GM12875 (cell line): ENCODE measurements at regions not wholly inside any gene's neighbourhood (a gene's known extent, or its start where the extent isn't known, plus 50 kb on each side); places are given as distances from the start of the nearest gene placed in this dataset.

Experiments used
- H3K4me3 ChIP-seq: one replicate; pipeline ENCODE4 v1.5.1; 2011; ENCODE audit warnings: low read depth, low read length, control low read depth
- CTCF ChIP-seq: IDR thresholded peaks from 2 replicates; pipeline ENCODE4 v1.5.1; 2011; ENCODE audit warnings: low read depth, mild to moderate bottlenecking, control low read depth, inconsistent platforms, low read length, moderate library complexity, borderline replicate concordance; ENCODE audit not compliant: insufficient read depth

- no peak for TF ChIP-seq CTCF
- no peak overlapping the region for H3K4me3 ChIP-seq
Observed at GRCh38 chr18:45374236-45374635, 241.0 kb upstream of the SLC14A2 start.

- no peak overlapping the region for H3K4me3 ChIP-seq
- TF ChIP-seq CTCF: no peak
Observed at GRCh38 chr18:45374878-45375630, 240.2 kb upstream of the SLC14A2 start.

GRCh38 chr18:45376193-45376592 lies 239.1 kb upstream of the SLC14A2 start:
- no peak for TF ChIP-seq CTCF

GRCh38 chr18:45378308-45378707 lies 237.0 kb upstream of the SLC14A2 start:
- no peak overlapping the region for H3K4me3 ChIP-seq
- no peak for TF ChIP-seq CTCF

More at GRCh38 chr18:45376193-45376592, 239.1 kb upstream of the SLC14A2 start:
- H3K4me3 ChIP-seq: no peak overlapping the region

GRCh38 chr18:45378933-45379332 lies 236.3 kb upstream of the SLC14A2 start:
- no peak overlapping the region for H3K4me3 ChIP-seq
- TF ChIP-seq CTCF: no peak

- TF ChIP-seq CTCF: no peak
- H3K4me3 ChIP-seq: no peak overlapping the region
Observed at GRCh38 chr18:45379903-45380302, 235.4 kb upstream of the SLC14A2 start.

- no peak overlapping the region for H3K4me3 ChIP-seq
- TF ChIP-seq CTCF: no peak
Observed at GRCh38 chr18:45381282-45381681, 234.0 kb upstream of the SLC14A2 start.
